K562 (cell line): ENCODE measurements at regions not wholly inside any gene's neighbourhood (a gene's known extent, or its start where the extent isn't known, plus 50 kb on each side); places are given as distances from the start of the nearest gene placed in this dataset.

ENCODE experiments used
- ATAC-seq: fragments of 200-7000 bp; cut with Tn5 transposase; 3 replicates; pipeline ENCODE4 v1.9.1; 2020; ENCODE audit warnings: moderate library complexity
- BruUV-seq: library from RNA; stranded (reverse); fragments of 400-500 nt; replicated peaks from 2 replicates; lab custom pipeline; 2021; lab: Mats Ljungman, UMichigan
- CTCF ChIA-PET: fragments of 300-600 bp; formaldehyde crosslinking; extraction: SDS; loops from one replicate; lab custom pipeline; 2021; ENCODE audit warnings: low intra/inter-chr PET ratio; lab: Yijun Ruan, JAX
- POLR2A ChIA-PET: fragments of 300-600, 350-650 bp; sonication (Branson Sonifier 250); formaldehyde crosslinking; extraction: SDS; loops from one replicate; lab custom pipeline; 2021; ENCODE audit warnings: antibody characterized with exemption, inconsistent platforms; lab: Yijun Ruan, JAX
- DNase-seq, 4 experiments: peaks; one replicate each; pipeline versions ENCODE4 v3.0.0 to v3.0.0-alpha.2; 2011 to 2018; ENCODE audit warnings: low spot score in 3 of 4, mixed read lengths in 3 of 4; ENCODE audit errors: extremely low read depth in 1 of 4
- FAIRE-seq: peaks from 2 replicates; lab custom pipeline; 2011; peaks lifted over from hg19 to GRCh38; lab: Jason Lieb, UNC
- H2AFZ ChIP-seq: 2 replicates; pipeline ENCODE4 v1.6.0; 2011; ENCODE audit warnings: low read depth, low read length, control low read depth, inconsistent platforms
- H3K27ac ChIP-seq: fragments of 200-600 bp; 3 replicates; pipeline ENCODE4 v1.8.0; 2011; ENCODE audit warnings: low read depth, mild to moderate bottlenecking, control low read depth, inconsistent platforms, low read length, moderate library complexity, mixed read lengths; ENCODE audit errors: extremely low read depth
- H3K27me3 ChIP-seq, 2 experiments: fragments of 300-600 bp in 1 of 2; 2 replicates in 1 of 2; 3 replicates in 1 of 2; pipeline versions ENCODE4 v1.6.0 to v1.8.0; 2011; ENCODE audit warnings: inconsistent platforms in 2 of 2, low read length in 2 of 2, mild to moderate bottlenecking in 1 of 2, mixed read lengths in 1 of 2, moderate library complexity in 1 of 2; ENCODE audit not compliant: control insufficient read depth in 2 of 2, insufficient read depth in 2 of 2
- H3K36me3 ChIP-seq: fragments of 300-600 bp; 3 replicates; pipeline ENCODE4 v1.8.0; 2011; ENCODE audit warnings: mild to moderate bottlenecking, low read length, inconsistent platforms; ENCODE audit not compliant: control insufficient read depth, insufficient read depth
- H3K4me1 ChIP-seq, 2 experiments: fragments of 200-600 bp in 1 of 2; replicated peaks in 1 of 2; 2 replicates in 1 of 2; 3 replicates in 1 of 2; pipeline versions ENCODE4 v1.5.1 to v1.8.0; 2011; ENCODE audit warnings: inconsistent platforms in 2 of 2, low read length in 2 of 2, mild to moderate bottlenecking in 1 of 2, mixed read lengths in 1 of 2, moderate library complexity in 1 of 2; ENCODE audit not compliant: control insufficient read depth in 2 of 2, insufficient read depth in 2 of 2
- H3K4me2 ChIP-seq: 2 replicates; pipeline ENCODE4 v1.6.1; 2011; ENCODE audit warnings: low read length, control low read depth, inconsistent platforms, mixed read lengths; ENCODE audit not compliant: insufficient read depth
- H3K4me3 ChIP-seq: fragments of 200-600 bp; sonication (generic), shearing (Covaris generic); 2 replicates; pipeline ENCODE4 v1.5.1; 2016; ENCODE audit warnings: control low read depth, inconsistent platforms
- H3K79me2 ChIP-seq: fragments of 200-600 bp; 3 replicates; pipeline ENCODE4 v1.8.0; 2011; ENCODE audit warnings: low read length, inconsistent platforms; ENCODE audit not compliant: control insufficient read depth, insufficient read depth
- H3K9ac ChIP-seq, 2 experiments: 2 replicates each; pipeline versions ENCODE4 v1.6.0 to v1.6.1; 2011; ENCODE audit warnings: low read depth in 2 of 2, low read length in 2 of 2, control low read depth in 1 of 2, inconsistent platforms in 1 of 2, mild to moderate bottlenecking in 1 of 2, mixed read lengths in 1 of 2; ENCODE audit not compliant: insufficient read depth in 1 of 2
- H3K9me1 ChIP-seq: one replicate; pipeline ENCODE4 v1.6.0; 2011; ENCODE audit warnings: inconsistent platforms, mild to moderate bottlenecking, low read length, moderate library complexity; ENCODE audit not compliant: control insufficient read depth, insufficient read depth
- H3K9me3 ChIP-seq: replicated peaks from 2 replicates; pipeline ENCODE4 v1.5.1; 2011; ENCODE audit warnings: low read depth, low read length, inconsistent platforms; ENCODE audit not compliant: control insufficient read depth, insufficient read depth
- H4K20me1 ChIP-seq: replicated peaks from 2 replicates; pipeline ENCODE4 v1.6.1; 2011; ENCODE audit warnings: low read length, inconsistent platforms, mixed read lengths; ENCODE audit not compliant: control insufficient read depth, insufficient read depth
- CBX5 ChIP-seq: IDR thresholded peaks from 2 replicates; pipeline ENCODE4 v1.6.1; 2014; ENCODE audit warnings: low read depth, borderline replicate concordance
- FOS ChIP-seq: IDR thresholded peaks from 3 replicates; pipeline ENCODE4 v1.6.1; 2011; ENCODE audit not compliant: insufficient read length; ENCODE audit errors: extremely low read depth
- GTF2E2 ChIP-seq: fragments of 200-800 bp; sonication (Bioruptor generic); IDR thresholded peaks from 2 replicates; pipeline ENCODE4 v1.6.1; 2016; ENCODE audit warnings: missing genetic modification characterization, missing compliant biosample characterization
- LCOR ChIP-seq: sonication (generic); formaldehyde crosslinking; IDR thresholded peaks from 2 replicates; pipeline ENCODE4 v1.8.0; 2022; ENCODE audit warnings: mild to moderate bottlenecking, missing genetic modification reagents
- NRF1 ChIP-seq, 2 experiments: fragments of 450-650 bp; IDR thresholded peaks in 1 of 2; conservative IDR thresholded peaks in 1 of 2; 2 replicates each; pipeline ENCODE4 v1.6.1; 2014; ENCODE audit warnings: mild to moderate bottlenecking in 2 of 2
- SRSF1 ChIP-seq: fragments of 200-400 bp; formaldehyde crosslinking; IDR thresholded peaks from 2 replicates; pipeline ENCODE4 v1.6.1; 2017; ENCODE audit warnings: mild to moderate bottlenecking, low read depth, low read length, moderate library complexity
- ZBTB5 ChIP-seq: fragments of 450-650 bp; IDR thresholded peaks from 2 replicates; pipeline ENCODE4 v1.6.1; 2017; ENCODE audit warnings: antibody characterized with exemption
- ZKSCAN1 ChIP-seq: fragments of 150-350 bp; IDR thresholded peaks from 2 replicates; pipeline ENCODE4 v1.6.1; 2016; ENCODE audit warnings: low read depth, low read length
- ZMIZ1 ChIP-seq, 2 experiments: fragments of 150-350 bp in 1 of 2; IDR thresholded peaks; 2 replicates each; pipeline ENCODE4 v1.6.1; 2012 to 2016; ENCODE audit warnings: low read depth in 2 of 2, low read length in 2 of 2, mild to moderate bottlenecking in 1 of 2, moderate library complexity in 1 of 2
- ZNF347 ChIP-seq: fragments of 450-650 bp; formaldehyde crosslinking; IDR thresholded peaks from 2 replicates; pipeline ENCODE4 v1.4.0; 2020; ENCODE audit warnings: low read depth, mild to moderate bottlenecking, moderate library complexity
- ZNF354B ChIP-seq: fragments of 250-450 bp; sonication (Bioruptor Pico); IDR thresholded peaks from 2 replicates; pipeline ENCODE4 v1.4.0; 2020
- ZNF507 ChIP-seq: conservative IDR thresholded peaks from 2 replicates; pipeline ENCODE4 v1.6.1; 2017; ENCODE audit warnings: missing genetic modification characterization, missing compliant biosample characterization
- ZNF584 ChIP-seq: fragments of 200-800 bp; sonication (Bioruptor generic); IDR thresholded peaks from 2 replicates; pipeline ENCODE4 v1.6.1; 2016; ENCODE audit warnings: low read depth, mild to moderate bottlenecking, missing genetic modification characterization, missing compliant biosample characterization
- WGBS: fragments of 100-300 bp; shearing (Covaris generic); methylation state at CpG from one replicate; pipeline ENCODE4 v1.1.6; 2016; ENCODE audit warnings: low coverage, mixed read lengths; ENCODE audit not compliant: insufficient coverage; ENCODE audit errors: missing lambda C conversion rate; 5-methylcytosine and 5-hydroxymethylcytosine counted together
- in situ Hi-C: fragments of 300-500 bp; cut with MboI; formaldehyde crosslinking; loops from 4 replicates; pipeline ENCODE4 v1.15.0; 2018; ENCODE audit warnings: inconsistent platforms, mixed read lengths
- intact Hi-C: fragments of 100-400 bp; cut with micrococcal nuclease; formaldehyde crosslinking; loops from 2 replicates; pipeline ENCODE4 v1.14.2; 2022

GRCh38 chr10:30169342-30169741 lies 110.0 kb upstream of the JCAD start:
- CTCF ChIA-PET = no interaction called here
- no peak for TF ChIP-seq CBX5
- TF ChIP-seq FOS = no peak
- no peak for TF ChIP-seq ZNF584 (CRISPR knock-in tag)
- no peak for TF ChIP-seq ZNF507 (tag)
- TF ChIP-seq ZNF354B (CRISPR knock-in tag) = no peak
- TF ChIP-seq ZNF347 (CRISPR knock-in tag) = no peak
- TF ChIP-seq ZKSCAN1 = no peak
- no peak for TF ChIP-seq SRSF1
- no peak for TF ChIP-seq LCOR
- no peak for TF ChIP-seq ZBTB5
- TF ChIP-seq ZMIZ1 (IDR thresholded peaks at IDR 0.05; ENCODE audit: low read depth in 2 of 2, low read length in 2 of 2) = no peak
- no peak for TF ChIP-seq GTF2E2
- TF ChIP-seq NRF1 (conservative IDR thresholded peaks at IDR 0.05 in 1 of 2, IDR thresholded peaks at IDR 0.05 in 1 of 2) = no peak
- intact Hi-C loops (no loop called here), in situ Hi-C loops (no loop called here)
- H3K4me1 ChIP-seq = peaks cover 0 to 9% of the 10 kb centered on the region in 2 experiments; a peak in 2 of 5 replicates
- no peaks in the 10 kb centered on the region for H3K36me3 ChIP-seq
- H4K20me1 ChIP-seq = no peaks in the 10 kb centered on the region
- H3K9me3 ChIP-seq = no peaks in the 10 kb centered on the region
- DNase-seq (no peak), ATAC-seq (no peak), FAIRE-seq (no peak)
- no peak overlapping the region for H3K4me3 ChIP-seq
- no peaks in the 10 kb centered on the region for H3K9me1 ChIP-seq
- POLR2A ChIA-PET = no interaction called here
- no peak overlapping the region for H3K27ac ChIP-seq
- WGBS = 58% methylated on average over 3 of the region's 3 CpGs
- H3K79me2 ChIP-seq = no peaks in the 10 kb centered on the region
- H3K4me2 ChIP-seq = no peak overlapping the region
- BruUV-seq = no TSS peak
- no peak overlapping the region for H3K9ac ChIP-seq
- peaks cover 3 to 21% of the 10 kb centered on the region in 2 experiments; a peak in 3 of 5 replicates for H3K27me3 ChIP-seq
- H2AFZ ChIP-seq = no peak overlapping the region
